Neural crest cell (in vitro differentiated cells): ENCODE measurements at regions not wholly inside any gene's neighbourhood (a gene's known extent, or its start where the extent isn't known, plus 50 kb on each side); places are given as distances from the start of the nearest gene placed in this dataset.

Experiments
- DNase-seq: peaks from one replicate; pipeline ENCODE4 v3.0.0; 2021; ENCODE audit warnings: low read depth, mixed read lengths, low spot score
- H3K27ac Mint-ChIP-seq: one replicate; pipeline ENCODE4 v1.8.0; 2021; ENCODE audit warnings: mild to moderate bottlenecking, mixed read lengths; ENCODE audit not compliant: unreplicated experiment
- H3K27me3 Mint-ChIP-seq: 2 replicates; pipeline ENCODE4 v1.8.0; 2021; ENCODE audit warnings: low read depth, mild to moderate bottlenecking, mixed read lengths
- H3K36me3 Mint-ChIP-seq: 2 replicates; pipeline ENCODE4 v1.8.0; 2021; ENCODE audit warnings: low read depth, mild to moderate bottlenecking, mixed read lengths
- H3K4me1 Mint-ChIP-seq: 2 replicates; pipeline ENCODE4 v1.8.0; 2021; ENCODE audit warnings: mixed read lengths
- H3K4me3 Mint-ChIP-seq: one replicate; pipeline ENCODE4 v1.8.0; 2021; ENCODE audit warnings: mild to moderate bottlenecking, mixed read lengths
- H3K9me3 Mint-ChIP-seq: 2 replicates; pipeline ENCODE4 v1.8.0; 2021; ENCODE audit warnings: mixed read lengths
- CTCF ChIP-seq: fragments of 200-600 bp; sonication (generic); conservative IDR thresholded peaks from 2 replicates; pipeline ENCODE4 v1.5.0; 2021; ENCODE audit warnings: antibody characterized with exemption, mild to moderate bottlenecking

- H3K27ac Mint-ChIP-seq: no peak overlapping the region
- no peaks in the 10 kb centered on the region for H3K4me1 Mint-ChIP-seq
- no peaks in the 10 kb centered on the region for H3K36me3 Mint-ChIP-seq
- DNase-seq: no peak
- no peaks in the 10 kb centered on the region for H3K9me3 Mint-ChIP-seq
- TF ChIP-seq CTCF: no peak
- no peak overlapping the region for H3K4me3 Mint-ChIP-seq
- H3K27me3 Mint-ChIP-seq: no peaks in the 10 kb centered on the region
Measured at GRCh38 chr10:91690412-91690811, 57.5 kb upstream of the PPP1R3C start.

- no peak for TF ChIP-seq CTCF
- H3K27ac Mint-ChIP-seq: no peak overlapping the region
- H3K4me1 Mint-ChIP-seq: no peaks in the 10 kb centered on the region
- H3K4me3 Mint-ChIP-seq: no peak overlapping the region
- no peaks in the 10 kb centered on the region for H3K27me3 Mint-ChIP-seq
- DNase-seq: no peak
- no peaks in the 10 kb centered on the region for H3K36me3 Mint-ChIP-seq
- no peaks in the 10 kb centered on the region for H3K9me3 Mint-ChIP-seq
Measured at GRCh38 chr10:91689731-91690168, 56.9 kb upstream of the PPP1R3C start.

GRCh38 chr10:91684841-91685240 is 52.0 kb upstream of the PPP1R3C start:
- no peak overlapping the region for H3K4me3 Mint-ChIP-seq
- H3K27ac Mint-ChIP-seq: no peak overlapping the region
- H3K9me3 Mint-ChIP-seq: no peaks in the 10 kb centered on the region
- no peaks in the 10 kb centered on the region for H3K27me3 Mint-ChIP-seq
- H3K4me1 Mint-ChIP-seq: no peaks in the 10 kb centered on the region
- no peaks in the 10 kb centered on the region for H3K36me3 Mint-ChIP-seq
- no peak for DNase-seq
- TF ChIP-seq CTCF: no peak

GRCh38 chr10:91683975-91684374 is 51.1 kb upstream of the PPP1R3C start:
- Mint-ChIP-seq H3K4me3 (no peak overlapping the region), H3K4me1 (no peaks in the 10 kb centered on the region), H3K36me3 (no peaks in the 10 kb centered on the region), H3K27ac (no peak overlapping the region), H3K27me3 (no peaks in the 10 kb centered on the region), H3K9me3 (no peaks in the 10 kb centered on the region)
- DNase-seq: no peak
- TF ChIP-seq CTCF: no peak

- no peaks in the 10 kb centered on the region for H3K27me3 Mint-ChIP-seq
- no peak for TF ChIP-seq CTCF
- H3K36me3 Mint-ChIP-seq: no peaks in the 10 kb centered on the region
- DNase-seq: no peak
- H3K9me3 Mint-ChIP-seq: no peaks in the 10 kb centered on the region
- H3K4me1 Mint-ChIP-seq: no peaks in the 10 kb centered on the region
- H3K27ac Mint-ChIP-seq: no peak overlapping the region
- H3K4me3 Mint-ChIP-seq: no peak overlapping the region
Measured at GRCh38 chr10:91682912-91683311, 50.0 kb upstream of the PPP1R3C start.
